Spleen (tissue), 11 donors: ENCODE measurements at regions not wholly inside any gene's neighbourhood (a gene's known extent, or its start where the extent isn't known, plus 50 kb on each side); places are given as distances from the start of the nearest gene placed in this dataset.

Source experiments
- DNase-seq: peaks from one replicate; pipeline ENCODE4 v3.0.0-alpha.2; 2020
- H3K27ac ChIP-seq, 8 donors: fragments of 200-600 bp; sonication (generic) in 7 of 8; 1 replicate in 4 of 8; 2 replicates in 4 of 8; pipeline versions ENCODE4 v1.5.0 to v1.8.0; 2016 to 2021; ENCODE audit warnings: inconsistent platforms in 4 of 8, mild to moderate bottlenecking in 4 of 8, moderate library complexity in 1 of 8
- H3K27me3 ChIP-seq, 7 donors: fragments of 200-600 bp; sonication (generic) in 6 of 7; replicated peaks in 1 of 7; 1 replicate in 4 of 7; 2 replicates in 3 of 7; pipeline versions ENCODE4 v1.5.0 to v1.8.0; 2016 to 2021; ENCODE audit warnings: inconsistent platforms in 3 of 7, mild to moderate bottlenecking in 1 of 7
- H3K36me3 ChIP-seq, 6 donors: fragments of 200-600 bp; sonication (generic) in 5 of 6; 1 replicate in 4 of 6; 2 replicates in 2 of 6; pipeline versions ENCODE4 v1.5.0 to v1.8.0; 2016 to 2021; ENCODE audit warnings: inconsistent platforms in 2 of 6
- H3K4me1 ChIP-seq, 6 donors: fragments of 200-600 bp; sonication (generic) in 5 of 6; 1 replicate in 3 of 6; 2 replicates in 3 of 6; pipeline versions ENCODE4 v1.5.0 to v1.8.0; 2016 to 2021; ENCODE audit warnings: inconsistent platforms in 3 of 6
- H3K4me3 ChIP-seq, 8 donors: fragments of 200-600 bp; sonication (generic) in 7 of 8; 1 replicate in 4 of 8; 2 replicates in 4 of 8; pipeline versions ENCODE4 v1.5.0 to v1.8.0; 2016 to 2021; ENCODE audit warnings: inconsistent platforms in 4 of 8, mild to moderate bottlenecking in 4 of 8, moderate library complexity in 2 of 8
- H3K9me3 ChIP-seq, 8 donors: fragments of 200-600 bp; sonication (generic) in 7 of 8; 1 replicate in 4 of 8; 2 replicates in 4 of 8; pipeline versions ENCODE4 v1.5.0 to v1.8.0; 2016 to 2021; ENCODE audit warnings: inconsistent platforms in 4 of 8
- CTCF ChIP-seq, 11 experiments: fragments of 200-600 bp in 7 of 11; fragments of 450-650 bp in 4 of 11; sonication (generic) in 4 of 11; IDR thresholded peaks in 8 of 11; conservative IDR thresholded peaks in 3 of 11; 1 replicate in 7 of 11; 2 replicates in 4 of 11; pipeline versions ENCODE4 v1.4.0 to v1.8.0; 2016 to 2021; ENCODE audit warnings: antibody characterized with exemption in 11 of 11, inconsistent platforms in 4 of 11, mild to moderate bottlenecking in 1 of 11
- POLR2A ChIP-seq, 3 donors: fragments of 450-650 bp; IDR thresholded peaks; one replicate each; pipeline ENCODE4 v1.5.1; 2017; ENCODE audit warnings: antibody characterized with exemption in 3 of 3, mild to moderate bottlenecking in 1 of 3
- POLR2AphosphoS5 ChIP-seq, 3 donors: sonication (generic); formaldehyde crosslinking; IDR thresholded peaks; one replicate each; pipeline ENCODE4 v1.5.1; 2017; ENCODE audit warnings: antibody characterized with exemption in 3 of 3
- WGBS, 5 donors: extraction: QIAGEN DNeasy Blood & Tissue Kit in 3 of 5; methylation state at CpG; one replicate each; pipeline versions ENCODE4 v1.1.5 to v1.1.7; 2013 to 2018; 5-methylcytosine and 5-hydroxymethylcytosine counted together
- intact Hi-C: fragments of 100-400 bp; cut with DNase I; formaldehyde crosslinking; loops from one replicate; pipeline ENCODE4 v1.15.0; 2023; ENCODE audit warnings: low total_unique reads
- donor health status: healthy with polysubstance abuse.
- donor health status: DM: no; HTN: no; CAD: no; lungs with moderate emphysema.
- donor health status: DM: no; HTN: no; CAD: no.
- donor health status: Bipolar disorder and iron deficiency.
- donor health status: healthy.
- donor health status: DM: no; HTN: no; CAD: no.
- donor health status: DM: yes; HTN: yes; CAD: no.

DNA sequence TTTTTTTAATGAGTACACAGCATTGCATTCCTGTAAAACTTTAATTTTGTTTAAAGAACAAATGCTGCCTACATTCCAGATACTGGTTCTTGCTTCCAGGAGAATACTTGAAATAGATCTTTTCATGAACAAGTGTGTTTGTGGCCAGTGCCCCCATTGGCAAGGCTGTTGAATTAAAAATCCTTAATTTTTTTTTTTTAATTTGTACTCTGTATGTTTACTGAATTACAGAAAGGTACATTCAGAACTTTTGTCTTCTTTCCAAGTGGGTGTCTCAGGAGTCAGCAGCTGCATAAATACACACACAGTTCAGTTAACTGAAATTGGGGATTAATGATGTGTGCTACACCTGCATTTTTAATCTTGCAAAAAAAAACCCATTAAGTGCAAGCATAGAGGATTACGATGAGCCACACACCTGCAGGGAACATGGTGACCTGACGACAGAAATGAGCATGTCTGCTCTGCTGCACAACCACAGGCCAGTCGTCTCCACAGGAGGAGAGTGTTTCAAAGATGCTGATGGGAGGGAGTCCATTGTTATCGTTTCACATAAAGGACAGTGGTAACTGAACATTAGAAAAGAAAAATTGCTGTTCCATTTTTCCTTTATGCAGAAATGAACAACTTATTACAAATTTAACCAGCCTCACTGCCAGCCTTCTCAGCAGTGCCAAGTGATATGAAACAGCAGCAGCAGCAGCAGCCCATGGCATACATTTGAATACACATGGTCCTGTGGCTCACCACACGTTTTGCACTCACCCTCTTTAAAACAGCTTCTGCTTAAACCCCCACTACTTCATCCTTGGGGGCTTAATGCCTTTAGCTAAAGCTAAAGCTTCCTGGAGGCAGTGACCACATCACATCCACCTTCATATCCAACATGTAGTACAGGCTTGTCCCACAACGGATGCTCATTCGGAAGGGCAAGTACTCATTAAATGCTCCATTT, 72.3 kb upstream of the RFC3 start:
- WGBS, 5 donors: 69 to 73% (median 70%) methylated on average over 7 of the region's 7 CpGs
- TF ChIP-seq POLR2AphosphoS5 (IDR thresholded peaks at IDR 0.05) (no peak), CTCF (IDR thresholded peaks at IDR 0.05 in 8 of 11, conservative IDR thresholded peaks at IDR 0.05 in 3 of 11) (no peak), POLR2A (IDR thresholded peaks at IDR 0.05) (no peak)

DNA sequence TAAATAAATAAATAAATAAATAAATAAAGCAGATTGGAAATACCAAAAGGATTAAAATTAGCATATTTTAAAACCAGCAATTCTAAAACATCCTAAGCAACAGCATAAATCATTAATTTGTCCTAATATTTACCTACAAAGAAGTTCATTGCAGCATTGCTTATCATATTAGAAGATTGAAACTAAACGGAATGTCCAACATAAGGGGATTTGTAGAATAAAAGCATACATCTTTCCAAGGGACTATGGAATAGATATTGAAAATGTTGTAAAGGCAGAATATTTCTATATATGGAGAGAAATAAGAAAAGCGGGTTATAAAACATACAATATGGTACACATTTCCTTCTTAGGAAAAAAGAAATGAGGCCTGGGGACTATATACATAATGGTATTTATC, 71.1 kb upstream of the RFC3 start:
- H3K27me3 ChIP-seq: peaks cover 0 to 9% (median 0%) of the 10 kb centered on the region in 7 donors
- no peak overlapping the region for H3K4me3 ChIP-seq
- H3K9me3 ChIP-seq: peaks cover 0 to 7% (median 2%) of the 10 kb centered on the region in 8 donors
- H3K27ac ChIP-seq: no peak overlapping the region
- no peak for DNase-seq
- no peaks in the 10 kb centered on the region for H3K36me3 ChIP-seq
- H3K4me1 ChIP-seq: peaks cover 0 to 31% (median 15%) of the 10 kb centered on the region in 6 donors
- intact Hi-C loops: no loop called here
- WGBS, 5 donors: 93 to 98% (median 97%) methylated on average over 2 of the region's 2 CpGs
- TF ChIP-seq CTCF (IDR thresholded peaks at IDR 0.05 in 8 of 11, conservative IDR thresholded peaks at IDR 0.05 in 3 of 11) (no peak), POLR2AphosphoS5 (IDR thresholded peaks at IDR 0.05) (no peak), POLR2A (IDR thresholded peaks at IDR 0.05) (no peak)

More for the DNA sequence above, 72.3 kb upstream of the RFC3 start:
- Histone ChIP-seq H3K36me3 (no peaks in the 10 kb centered on the region), H3K4me1 (peaks cover 0 to 31% (median 15%) of the 10 kb centered on the region in 6 donors), H3K27ac (no peak overlapping the region), H3K27me3 (peaks cover 0 to 9% (median 0%) of the 10 kb centered on the region in 7 donors), H3K9me3 (peaks cover 0 to 7% (median 2%) of the 10 kb centered on the region in 8 donors), H3K4me3 (no peak overlapping the region)
- intact Hi-C loops: no loop called here
- no peak for DNase-seq

- Histone ChIP-seq H3K4me1 (peaks cover 0 to 2% (median 0%) of the 10 kb centered on the region in 6 donors), H3K27ac (no peak overlapping the region), H3K36me3 (no peaks in the 10 kb centered on the region), H3K9me3 (peaks cover 0 to 7% (median 2%) of the 10 kb centered on the region in 8 donors), H3K27me3 (no peaks in the 10 kb centered on the region), H3K4me3 (no peak overlapping the region)
- WGBS, 5 donors: 42 to 66% (median 50%) methylated on average over 2 of the region's 2 CpGs
- intact Hi-C loops: no loop called here
- TF ChIP-seq POLR2A (IDR thresholded peaks at IDR 0.05) (no peak), CTCF (IDR thresholded peaks at IDR 0.05 in 8 of 11, conservative IDR thresholded peaks at IDR 0.05 in 3 of 11) (no peak), POLR2AphosphoS5 (IDR thresholded peaks at IDR 0.05) (no peak)
- no peak for DNase-seq
These were observed 66.8 kb upstream of the RFC3 start for GRCh38 chr13:33751151-33751550.

- intact Hi-C loops: no loop called here
- TF ChIP-seq POLR2A (IDR thresholded peaks at IDR 0.05) (no peak), CTCF (IDR thresholded peaks at IDR 0.05 in 8 of 11, conservative IDR thresholded peaks at IDR 0.05 in 3 of 11) (no peak), POLR2AphosphoS5 (IDR thresholded peaks at IDR 0.05) (no peak)
- no peak overlapping the region for H3K27ac ChIP-seq
- H3K27me3 ChIP-seq: no peaks in the 10 kb centered on the region
- no peak overlapping the region for H3K4me3 ChIP-seq
- H3K36me3 ChIP-seq: no peaks in the 10 kb centered on the region
- peaks cover 0 to 3% (median 0%) of the 10 kb centered on the region in 6 donors for H3K4me1 ChIP-seq
- no peak for DNase-seq
- peaks cover 0 to 7% (median 2%) of the 10 kb centered on the region in 8 donors for H3K9me3 ChIP-seq
These were observed 65.9 kb upstream of the RFC3 start for GRCh38 chr13:33752094-33752493.
